ENCODE measurements at regions not wholly inside any gene's neighbourhood (a gene's known extent, or its start where the extent isn't known, plus 50 kb on each side); places are given as distances from the start of the nearest gene placed in this dataset.

DNA sequence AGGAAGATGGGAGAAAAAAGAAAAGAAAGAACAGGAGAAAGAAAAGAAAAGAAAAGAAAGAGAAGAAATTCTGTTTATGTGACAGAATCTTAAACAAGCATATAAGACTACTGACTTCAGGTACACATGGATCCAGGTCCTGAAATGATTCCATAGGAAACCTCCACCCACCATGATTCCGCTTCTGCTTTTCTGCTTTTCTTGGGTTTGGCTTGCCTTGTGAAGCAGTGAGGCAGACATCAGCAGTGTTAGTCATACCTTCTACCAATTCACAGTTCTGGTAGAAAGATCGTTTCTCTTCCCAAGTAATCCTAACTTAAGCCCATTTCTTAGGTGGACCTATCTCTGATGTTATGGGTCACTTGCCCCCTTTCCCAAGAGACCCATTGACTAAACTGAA, 660.1 kb upstream of the RBFOX1 start:
- DNase-seq (ENCODE audit: low read depth in 2 of 2) = no peak

DNA sequence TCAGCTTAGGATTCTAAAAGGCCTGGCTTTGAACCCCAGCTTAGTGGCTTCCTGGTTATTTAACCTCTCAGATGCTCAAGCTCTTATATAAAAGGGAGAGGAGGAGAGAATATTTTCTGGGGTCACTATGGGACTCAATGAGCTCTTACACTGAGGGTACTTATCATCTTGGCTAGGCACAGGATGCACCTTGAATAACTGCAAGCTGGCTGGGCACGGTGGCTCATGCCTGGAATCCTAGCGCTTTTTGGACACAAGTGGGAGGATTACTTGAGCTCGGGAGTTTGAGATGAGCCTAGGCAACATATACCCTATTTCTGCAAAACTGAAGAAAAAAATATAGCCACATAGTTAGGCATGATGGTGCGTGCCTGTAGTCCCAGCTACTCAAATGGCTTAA, 665.3 kb upstream of the RBFOX1 start:
- DNase-seq (ENCODE audit: low read depth in 2 of 2) = no peak

- DNase-seq (ENCODE audit: low read depth in 2 of 2) = no peak
Measured at GRCh38 chr16:6665126-6665525, 667.5 kb upstream of the RBFOX1 start.

DNA sequence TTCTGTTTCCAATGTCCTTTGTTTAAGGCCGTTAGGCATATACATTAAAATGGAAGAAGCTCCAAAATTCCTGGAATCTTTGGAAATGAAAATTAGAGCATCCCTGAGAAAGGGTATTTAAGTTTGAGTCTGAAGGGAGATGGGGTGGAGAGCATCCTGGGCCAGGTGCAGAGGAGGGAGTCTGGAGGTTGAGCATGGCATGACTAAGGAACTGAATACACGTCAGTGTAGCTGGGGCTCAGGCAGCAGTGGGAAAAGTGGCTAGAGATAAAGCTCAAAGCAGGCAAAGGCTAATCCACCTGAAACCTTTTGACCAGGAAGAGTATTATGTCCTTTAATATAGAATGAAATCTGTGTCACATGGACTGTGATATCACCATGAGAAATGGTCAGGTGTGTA, 669.0 kb upstream of the RBFOX1 start:
- no peak for DNase-seq (ENCODE audit: low read depth in 2 of 2)

DNA sequence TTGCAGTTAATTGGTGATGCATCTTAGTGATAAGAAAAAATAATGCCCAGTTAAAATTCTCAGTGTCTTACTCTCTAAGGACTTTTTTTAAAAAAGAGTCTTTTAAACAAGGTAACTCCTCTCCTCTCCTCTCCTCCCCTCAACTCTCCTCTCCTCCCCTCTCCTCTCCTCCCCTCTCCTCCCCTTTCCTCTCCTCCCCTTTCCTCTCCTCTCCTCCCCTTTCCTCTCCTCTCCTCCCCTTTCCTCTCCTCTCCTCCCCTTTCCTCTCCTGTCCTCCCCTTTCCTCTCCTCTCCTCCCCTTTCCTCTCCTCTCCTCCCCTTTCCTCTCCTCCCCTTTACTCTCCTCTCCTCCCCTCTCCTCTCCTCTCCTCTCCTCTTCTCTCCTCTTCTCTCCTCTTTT, 675.9 kb upstream of the RBFOX1 start:
- DNase-seq (ENCODE audit: low read depth in 2 of 2) = no peak

GRCh38 chr16:6646891-6647290, 685.8 kb upstream of the RBFOX1 start:
- DNase-seq (ENCODE audit: low read depth in 2 of 2) = no peak

- DNase-seq (ENCODE audit: low read depth in 2 of 2) = no peak
Measured at GRCh38 chr16:6645768-6646568, 686.7 kb upstream of the RBFOX1 start.

- DNase-seq (ENCODE audit: low read depth in 2 of 2) = no peak
Measured at GRCh38 chr16:6644916-6645315, 687.7 kb upstream of the RBFOX1 start.

GRCh38 chr16:6643080-6643686, 689.5 kb upstream of the RBFOX1 start:
- DNase-seq (ENCODE audit: low read depth in 2 of 2) = peak in 1 of 2 donors; percentile 19

GRCh38 chr16:6642271-6642670, 690.4 kb upstream of the RBFOX1 start:
- no peak for DNase-seq (ENCODE audit: low read depth in 2 of 2)

GRCh38 chr16:6641091-6641490, 691.6 kb upstream of the RBFOX1 start:
- no peak for DNase-seq (ENCODE audit: low read depth in 2 of 2)

DNA sequence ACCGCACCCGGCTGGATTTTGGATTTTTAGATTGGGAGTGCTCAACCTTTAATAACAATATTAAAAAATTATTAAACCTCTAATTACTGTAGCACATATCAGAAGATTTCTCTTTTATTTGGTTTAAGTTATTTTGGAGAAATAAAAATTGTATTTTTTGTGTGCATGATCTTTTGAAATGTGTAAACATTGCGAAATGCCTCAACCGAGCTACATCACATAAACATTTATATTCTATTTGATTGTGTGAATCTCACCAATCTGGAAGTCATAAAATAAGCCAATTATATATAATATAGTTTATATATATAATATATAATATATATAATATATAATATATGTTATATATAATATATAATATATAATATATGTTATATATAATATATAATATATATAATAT, 696.2 kb upstream of the RBFOX1 start:
- DNase-seq (ENCODE audit: low read depth in 2 of 2) = no peak

DNA sequence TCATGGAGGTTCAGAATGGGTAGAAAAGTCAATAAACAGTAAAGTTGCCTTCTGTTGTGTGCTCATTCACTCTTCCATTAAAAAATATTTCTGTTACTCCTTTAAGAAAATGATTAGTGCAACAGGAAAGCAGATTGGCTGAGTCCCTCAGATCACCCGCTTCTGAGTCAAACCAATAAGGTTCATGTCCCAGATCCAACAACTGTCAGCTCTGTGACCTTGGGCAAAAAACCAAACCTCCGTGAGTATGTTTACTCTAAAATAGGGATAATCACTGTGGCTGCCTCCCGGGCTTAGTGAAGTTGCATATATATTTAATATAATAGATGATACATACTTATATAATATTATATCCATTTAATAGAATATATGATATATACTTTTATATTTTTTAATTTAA, 698.5 kb upstream of the RBFOX1 start:
- no peak for DNase-seq (ENCODE audit: low read depth in 2 of 2)

DNA sequence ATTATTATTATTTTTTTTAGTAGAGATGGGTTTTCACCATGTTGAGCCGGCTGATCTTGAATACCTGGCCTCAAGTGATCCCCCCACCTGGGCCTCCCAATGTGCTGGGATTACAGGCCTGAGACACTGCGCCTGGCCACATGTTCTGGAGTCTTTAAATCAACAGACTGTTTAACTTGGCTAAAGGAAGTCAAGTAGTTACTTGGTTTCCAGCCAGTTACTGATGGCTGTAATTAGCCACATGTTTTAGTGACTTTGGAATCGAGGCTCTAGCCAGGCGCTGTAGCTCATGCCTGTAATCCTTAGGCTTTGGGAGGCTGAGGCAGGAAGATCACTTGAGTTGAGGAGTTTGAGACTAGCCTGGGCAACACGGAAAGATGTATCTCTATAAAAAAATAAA, 699.2 kb upstream of the RBFOX1 start:
- no peak for DNase-seq (ENCODE audit: low read depth in 2 of 2)

DNA sequence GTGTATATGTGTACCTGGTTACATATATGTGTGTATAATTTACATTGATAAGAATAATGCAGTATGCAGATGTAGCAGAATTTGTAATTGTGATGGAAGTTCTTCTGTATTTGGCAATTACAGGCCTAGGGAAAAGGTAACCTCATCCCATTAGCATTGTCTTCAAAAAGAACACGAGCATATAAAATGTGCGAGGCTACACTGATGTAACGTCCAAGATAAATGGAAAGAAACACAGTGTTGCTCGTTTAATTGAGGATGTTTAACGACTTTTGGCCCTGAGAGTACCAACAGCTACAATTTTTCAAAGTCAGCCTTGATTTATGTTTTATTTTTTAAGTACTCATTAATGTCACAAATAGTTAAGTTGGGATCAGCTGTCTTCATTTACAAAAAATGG, 703.5 kb upstream of the RBFOX1 start:
- DNase-seq (ENCODE audit: low read depth in 2 of 2) = no peak

GRCh38 chr16:6625606-6626005, 707.0 kb upstream of the RBFOX1 start:
- no peak for DNase-seq (ENCODE audit: low read depth in 2 of 2)

DNA sequence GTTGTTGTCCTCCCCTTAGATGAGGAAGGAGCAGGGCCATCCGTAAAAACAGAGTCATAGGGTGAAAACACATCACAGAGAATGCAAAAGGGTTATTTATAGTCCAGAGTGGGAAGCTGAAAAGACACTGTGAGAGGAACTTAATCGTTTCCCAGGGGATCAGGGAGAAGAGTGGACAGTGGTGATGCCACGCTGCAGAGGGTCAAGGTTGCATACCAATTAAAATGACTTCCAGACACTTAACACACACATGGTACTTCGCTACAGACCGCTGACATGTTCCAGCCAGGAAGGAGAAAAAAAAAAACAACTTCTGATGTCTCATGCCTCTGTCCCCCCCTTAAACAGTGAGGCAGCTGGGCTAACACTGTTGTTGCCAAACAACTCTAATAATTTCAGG, 713.8 kb upstream of the RBFOX1 start:
- DNase-seq (ENCODE audit: low read depth in 2 of 2) = no peak

DNA sequence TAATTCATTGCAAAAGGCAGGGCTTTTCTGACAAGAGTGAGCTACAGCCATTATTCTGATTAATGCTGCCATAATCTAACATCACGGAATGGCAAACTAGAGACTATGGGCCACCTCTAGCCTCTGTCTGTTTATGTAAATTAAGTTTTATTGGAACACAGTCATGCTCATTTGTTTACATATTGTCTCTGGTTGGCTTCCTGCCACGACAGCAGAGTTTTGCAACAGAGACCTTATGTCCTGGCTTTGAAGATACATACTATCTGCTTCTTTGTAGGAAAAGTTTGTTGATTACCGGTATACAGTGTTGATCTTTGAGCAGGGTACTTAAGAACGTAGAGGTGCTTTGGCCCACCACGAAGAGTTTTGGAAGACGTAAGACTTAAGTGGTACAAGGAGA, 715.9 kb upstream of the RBFOX1 start:
- DNase-seq (ENCODE audit: low read depth in 2 of 2) = no peak

- no peak for DNase-seq (ENCODE audit: low read depth in 2 of 2)
Measured at GRCh38 chr16:6615636-6616035, 717.0 kb upstream of the RBFOX1 start.

GRCh38 chr16:6611535-6611934, 721.1 kb upstream of the RBFOX1 start:
- DNase-seq (ENCODE audit: low read depth in 2 of 2) = no peak

GRCh38 chr16:6605490-6605889, 727.2 kb upstream of the RBFOX1 start:
- DNase-seq (ENCODE audit: low read depth in 2 of 2) = no peak

DNA sequence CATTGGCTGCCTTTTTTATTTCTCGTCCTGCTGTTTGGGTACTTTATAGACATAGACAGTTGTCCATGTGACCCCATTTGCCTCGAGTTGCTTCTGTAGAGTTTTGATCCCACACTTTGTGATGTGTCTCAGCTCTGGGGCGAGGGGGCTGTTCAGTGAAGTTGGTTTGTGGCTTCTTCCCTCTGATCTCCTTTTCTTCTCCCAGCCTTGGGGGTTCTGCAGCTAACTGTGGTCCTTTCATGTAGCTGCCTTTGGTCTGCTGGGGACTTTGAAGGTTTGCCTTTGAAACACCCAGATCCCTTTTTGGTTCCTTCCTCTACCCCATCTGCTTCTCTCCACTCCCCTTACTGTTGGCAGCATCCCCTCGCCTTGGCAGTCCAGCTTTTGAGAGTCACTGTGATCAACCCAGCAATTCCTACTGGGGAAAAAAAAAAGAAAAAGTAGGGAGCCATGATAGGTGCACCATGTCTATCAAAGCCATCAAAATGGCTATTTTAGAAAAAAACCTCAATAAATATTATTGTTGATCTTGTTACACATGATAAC, 728.8 kb upstream of the RBFOX1 start:
- no peak for DNase-seq (ENCODE audit: low read depth in 2 of 2)

DNA sequence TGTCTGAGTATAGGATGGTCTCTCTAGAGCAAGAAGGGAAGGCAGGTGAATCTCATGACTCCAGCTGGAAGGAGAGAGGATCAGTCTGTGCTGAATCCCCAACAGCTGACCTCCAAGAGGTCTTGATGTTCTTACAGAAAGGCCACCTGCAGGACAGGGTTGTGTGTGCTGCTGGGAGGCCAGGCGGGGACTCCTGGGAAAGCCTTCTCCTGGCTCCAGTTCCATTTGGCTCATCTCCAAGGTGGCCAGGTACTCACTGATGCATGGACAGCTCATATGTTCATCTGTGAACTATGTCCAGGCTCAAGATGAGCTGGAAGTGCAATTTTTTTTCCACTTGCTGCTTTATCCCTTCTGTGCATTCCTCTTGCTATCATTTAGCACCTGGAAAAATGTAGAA, 730.2 kb upstream of the RBFOX1 start:
- DNase-seq (ENCODE audit: low read depth in 2 of 2) = no peak

Data from stimulated activated CD4-positive, alpha-beta T cell treated with anti-CD3 and anti-CD28 coated beads, Interleukin-15, amount 100 ng/mL, for 48 hours (primary cell).